HG02938 (cell line): ENCODE measurements at regions not wholly inside any gene's neighbourhood (a gene's known extent, or its start where the extent isn't known, plus 50 kb on each side); places are given as distances from the start of the nearest gene placed in this dataset.
A peak's percentile ranks its signal among the peaks of the same experiment; 100 is the strongest.
"Not testable (repeated sequence)": the region's sequence is repeated elsewhere in the genome, so short reads cannot be mapped to it uniquely, and the experiment has no call there.

Experiments used
- ATAC-seq: cut with Tn5 transposase; IDR thresholded peaks from one replicate; pipeline ENCODE4 v1.9.1; 2021; ENCODE audit warnings: mild to moderate bottlenecking, moderate library complexity; ENCODE audit not compliant: unreplicated experiment

DNA sequence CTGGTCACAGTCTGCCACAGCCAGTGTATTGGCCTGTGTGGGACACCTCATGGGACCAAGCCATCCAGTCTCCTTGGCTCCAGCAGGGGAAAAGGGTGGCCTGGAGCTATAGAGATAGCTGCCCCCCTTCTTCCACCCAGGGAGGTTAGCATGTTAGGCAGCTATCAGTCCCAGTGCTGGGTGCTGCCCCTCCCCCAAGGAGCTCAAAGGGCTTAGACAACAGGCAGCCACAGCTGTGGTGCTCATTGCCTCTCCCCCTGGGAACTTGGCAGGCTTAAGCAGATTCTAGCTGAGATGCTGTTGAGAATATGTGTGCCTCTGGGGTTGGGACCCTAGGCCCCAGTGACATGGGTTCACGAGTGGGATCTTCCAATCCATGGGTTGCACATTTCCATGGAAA, 226.0 kb upstream of the PTGER4 start:
- no peak for ATAC-seq

DNA sequence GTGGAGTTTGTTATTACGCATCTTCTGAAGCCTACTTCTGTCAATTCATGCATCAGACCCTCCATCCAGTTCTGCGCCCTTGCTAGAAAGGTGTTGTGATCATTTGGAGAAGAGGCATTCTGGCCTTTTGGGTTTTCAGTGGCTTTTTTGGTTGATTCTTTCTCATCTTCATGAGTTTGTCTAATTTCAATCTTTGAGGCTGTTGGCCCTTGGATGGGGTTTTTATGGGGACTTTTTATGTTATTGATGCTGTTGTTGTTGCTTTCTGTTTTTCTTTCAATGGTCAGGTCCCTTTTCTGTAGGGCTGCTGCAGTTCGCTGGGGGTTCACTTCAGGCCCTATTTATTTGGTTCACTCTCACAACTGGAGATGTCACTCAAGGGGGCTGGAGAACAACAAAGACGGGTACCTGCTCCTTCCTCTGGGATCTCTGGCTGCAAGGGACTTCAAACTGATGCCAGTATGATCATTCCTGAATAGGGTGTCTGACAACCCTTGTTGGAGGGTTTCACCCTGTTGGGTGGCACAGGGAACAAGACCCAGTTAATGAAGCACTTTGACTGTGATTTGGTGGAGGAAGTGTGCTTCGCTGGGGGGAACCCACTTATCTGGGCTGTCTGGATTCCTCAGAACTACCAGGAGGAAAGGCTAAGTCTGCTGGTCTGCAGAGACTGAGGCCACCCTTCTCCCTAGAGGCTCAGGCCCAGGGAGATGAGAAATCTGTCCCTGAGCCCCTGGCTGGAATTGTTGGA, 226.7 kb upstream of the PTGER4 start:
- ATAC-seq = no peak

DNA sequence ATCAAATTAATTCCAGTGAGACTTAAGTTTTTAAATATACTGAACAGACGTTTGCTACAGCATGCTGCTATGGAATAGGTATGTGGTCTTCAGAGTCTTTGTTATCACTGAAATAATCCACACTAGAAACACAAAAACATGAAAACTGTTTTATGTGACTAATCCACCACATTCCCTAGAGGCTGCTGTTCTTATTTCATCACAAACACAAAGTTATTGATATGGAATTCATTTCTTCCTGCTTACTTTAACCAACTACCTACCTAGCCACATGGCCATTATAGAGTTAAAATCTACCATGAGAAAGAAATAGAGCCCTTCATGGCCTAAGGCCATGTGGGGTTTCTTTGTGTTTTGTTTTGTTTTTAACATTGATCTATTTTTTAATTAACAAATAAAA, 232.3 kb upstream of the PTGER4 start:
- ATAC-seq = no peak

DNA sequence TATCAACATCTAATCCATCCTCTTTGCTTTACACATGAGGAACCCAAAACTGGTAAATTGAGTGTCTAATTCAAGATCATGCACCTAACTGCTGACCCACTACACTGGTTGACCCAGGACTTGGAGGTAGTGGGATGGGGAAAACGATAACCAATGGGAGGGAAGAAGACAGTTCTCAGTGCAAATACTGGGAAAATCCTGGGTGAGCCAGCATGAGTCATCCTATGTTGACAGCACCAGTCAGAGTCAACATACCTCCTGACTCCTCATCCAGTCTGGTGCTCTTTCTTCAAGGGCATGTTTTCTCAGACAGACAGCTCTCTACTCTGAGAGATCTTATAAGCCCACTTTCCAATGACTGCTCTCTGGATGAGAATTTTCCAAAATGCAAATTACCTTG, 232.8 kb upstream of the PTGER4 start:
- ATAC-seq = no peak

DNA sequence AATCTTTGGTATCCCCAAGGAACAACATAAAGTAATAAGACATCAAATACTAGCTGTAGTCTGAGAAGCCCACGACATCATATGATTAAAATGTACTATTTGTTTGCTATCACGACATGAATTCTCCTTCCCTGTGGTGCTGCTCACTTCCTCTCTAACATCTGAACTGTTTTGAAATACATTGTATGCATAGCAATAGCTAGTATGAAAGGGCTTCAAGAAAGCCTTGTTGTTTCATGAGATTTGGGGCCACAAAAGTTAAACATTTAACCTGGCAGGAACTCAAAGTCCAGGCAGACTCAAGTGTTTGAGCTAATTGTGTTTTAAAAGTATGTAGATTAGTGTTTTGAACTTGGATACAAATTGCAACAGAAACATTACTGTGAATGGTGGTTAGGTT, 237.4 kb upstream of the PTGER4 start:
- peak; percentile 86 for ATAC-seq

DNA sequence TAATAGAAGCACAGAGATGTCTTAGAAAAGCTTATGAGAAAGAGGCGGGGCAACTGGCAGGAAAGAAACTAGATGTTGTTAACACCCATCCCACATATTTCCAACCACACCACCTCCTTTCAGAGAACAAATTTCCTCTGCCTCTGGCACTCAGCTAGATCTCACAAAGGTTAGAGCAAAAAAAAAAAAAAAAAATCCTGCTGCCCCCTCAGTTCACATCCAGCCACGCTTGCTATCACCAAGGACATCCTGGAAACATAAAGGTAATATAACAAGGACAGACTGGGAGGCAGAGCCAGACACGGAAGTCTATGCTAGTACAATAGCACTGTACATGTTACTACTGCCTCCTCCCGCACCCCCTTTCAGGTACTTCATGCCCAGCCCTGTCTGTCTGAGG, 238.0 kb upstream of the PTGER4 start:
- ATAC-seq = peak; percentile 31

DNA sequence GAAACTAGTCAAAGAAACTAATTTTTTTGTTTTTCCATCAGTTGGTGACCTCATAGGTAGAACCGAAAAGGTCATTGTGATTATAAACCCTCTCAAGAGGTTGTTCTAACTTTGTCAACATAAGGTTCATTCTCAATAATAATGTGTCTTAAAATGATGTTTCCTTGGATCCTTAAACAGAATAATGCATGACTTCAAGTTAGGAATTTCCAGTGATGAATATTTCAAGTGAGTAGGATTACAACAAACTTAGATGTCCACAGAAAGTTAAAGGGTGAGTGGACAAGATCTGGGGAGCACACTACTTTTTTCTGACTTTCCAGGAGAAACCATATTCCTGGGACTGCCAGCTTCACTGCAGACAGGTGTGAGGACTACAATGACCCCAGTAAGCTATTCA, 239.0 kb upstream of the PTGER4 start:
- no peak for ATAC-seq

DNA sequence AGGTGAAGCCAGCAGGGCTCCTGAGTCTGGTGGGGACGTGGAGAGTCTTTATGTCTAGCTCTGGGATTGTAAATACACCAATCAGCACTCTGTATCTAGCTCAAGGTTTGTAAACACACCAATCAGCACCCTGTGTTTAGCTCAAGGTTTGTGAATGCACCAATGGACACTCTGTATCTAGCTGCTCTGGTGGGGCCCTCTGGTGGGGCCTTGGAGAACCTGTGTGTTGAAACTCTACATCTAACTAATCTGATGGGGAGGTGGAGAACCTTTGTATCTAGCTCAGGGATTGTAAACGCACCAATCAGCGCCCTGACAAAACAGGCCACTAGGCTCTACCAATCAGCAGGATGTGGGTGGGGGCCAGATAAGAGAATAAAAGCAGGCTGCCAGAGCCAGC, 240.6 kb upstream of the PTGER4 start:
- not testable (repeated sequence) for ATAC-seq

DNA sequence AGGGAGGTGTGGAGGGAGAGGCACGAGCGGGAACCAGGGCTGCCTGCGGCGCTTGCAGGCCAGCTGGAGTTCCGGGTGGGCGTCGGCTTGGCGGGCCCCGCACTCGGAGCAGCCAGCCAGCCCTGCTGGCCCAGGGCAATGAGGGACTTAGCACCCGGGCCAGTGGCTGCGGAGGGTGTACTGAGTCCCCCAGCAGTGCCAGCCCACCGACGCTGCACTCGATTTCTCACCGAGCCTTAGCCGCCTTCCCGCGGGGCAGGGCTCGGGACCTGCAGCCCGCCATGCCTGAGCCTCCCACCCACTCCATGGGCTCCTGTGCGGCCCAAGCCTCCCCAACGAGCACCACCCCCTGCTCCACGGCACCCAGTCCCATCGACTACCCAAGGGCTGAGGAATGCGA, 241.1 kb upstream of the PTGER4 start:
- ATAC-seq = not testable (repeated sequence)

DNA sequence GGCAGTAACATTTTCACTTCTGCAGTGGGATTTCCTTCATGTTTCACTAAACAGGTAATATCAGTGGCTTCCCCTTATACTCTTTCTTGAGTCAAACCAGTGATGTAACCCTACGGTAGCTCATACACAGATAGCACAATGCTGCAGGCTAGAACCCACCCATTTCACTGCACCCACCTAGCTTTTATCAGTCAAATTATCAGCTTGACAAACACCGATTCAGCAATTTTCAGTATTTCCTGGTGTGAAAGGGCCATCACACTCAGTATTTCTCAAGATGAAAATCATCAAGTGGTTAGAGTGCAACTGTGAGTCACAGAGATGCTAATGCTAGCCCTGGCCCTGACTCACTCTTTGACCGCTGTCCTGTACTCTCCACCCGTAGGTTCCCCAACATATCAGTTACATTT, 242.3 kb upstream of the PTGER4 start:
- ATAC-seq = peak; percentile 39

DNA sequence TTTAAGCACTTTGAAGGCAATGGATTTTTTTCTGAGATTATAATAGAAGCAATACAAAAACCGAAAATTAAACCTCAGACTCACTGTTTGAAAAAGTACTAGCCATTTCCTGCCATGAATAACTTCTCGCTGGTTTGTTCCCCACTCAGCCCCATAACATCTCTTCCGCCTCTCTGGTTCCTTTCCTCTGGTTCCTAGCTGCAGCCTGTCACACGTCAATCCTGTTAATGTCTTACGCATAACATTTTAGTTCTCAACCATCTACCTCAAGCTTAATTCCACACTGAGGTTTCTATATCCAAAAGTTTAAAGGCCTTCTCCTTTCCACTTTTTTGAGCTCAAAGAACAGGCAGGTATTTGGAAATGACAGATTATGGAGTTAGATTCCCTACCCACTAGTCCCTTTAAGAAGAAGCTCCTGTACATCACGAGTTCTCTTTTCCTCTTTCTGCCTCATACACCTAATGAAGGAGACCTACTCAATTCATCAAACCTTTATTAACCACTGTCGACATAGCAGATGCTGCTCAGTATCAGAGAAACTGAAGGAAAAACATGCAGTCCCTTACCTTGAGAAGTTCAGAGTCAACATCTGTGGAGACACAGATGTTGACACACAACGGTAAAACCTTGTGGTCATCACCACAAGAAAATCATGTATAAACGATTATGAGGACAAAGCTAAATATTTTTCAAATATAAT, 243.0 kb upstream of the PTGER4 start:
- ATAC-seq = peak; percentile 55

DNA sequence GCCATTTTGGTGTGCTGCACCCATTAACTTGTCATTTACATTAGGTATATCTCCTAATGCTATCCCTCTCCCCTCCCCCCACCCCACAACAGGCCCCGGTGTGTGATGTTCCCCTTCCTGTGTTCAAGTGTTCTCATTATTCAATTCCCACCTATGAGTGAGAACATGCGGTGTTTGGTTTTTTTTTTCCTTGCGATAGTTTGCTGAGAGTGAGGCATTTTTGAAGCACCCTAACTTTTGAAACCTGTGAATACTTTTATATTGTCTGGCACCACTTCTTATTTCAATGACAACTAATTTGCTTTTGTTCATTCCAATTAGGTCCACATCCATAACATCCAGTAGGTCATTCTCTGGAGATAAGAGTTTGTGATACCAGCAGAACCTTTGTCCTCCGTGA, 244.0 kb upstream of the PTGER4 start:
- not testable (repeated sequence) for ATAC-seq

DNA sequence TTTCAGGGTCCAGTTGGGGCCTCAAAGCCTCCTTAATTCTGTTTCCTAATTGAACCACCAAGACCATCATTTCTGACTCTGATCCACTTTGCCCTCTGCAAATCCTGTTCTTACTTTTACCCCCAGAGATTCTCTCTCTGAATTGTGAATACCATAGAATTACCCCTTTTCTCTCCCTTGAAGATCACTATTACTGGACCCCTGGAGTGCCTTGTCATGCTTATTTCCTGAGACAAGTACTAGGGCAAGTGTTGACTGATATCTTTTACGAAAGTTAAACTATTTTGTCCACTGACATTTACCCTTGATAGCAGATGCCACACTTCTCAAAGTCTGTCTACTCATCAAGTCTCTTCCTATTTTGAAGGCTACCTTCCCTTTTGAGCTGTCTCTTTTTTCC, 246.9 kb upstream of the PTGER4 start:
- no peak for ATAC-seq

DNA sequence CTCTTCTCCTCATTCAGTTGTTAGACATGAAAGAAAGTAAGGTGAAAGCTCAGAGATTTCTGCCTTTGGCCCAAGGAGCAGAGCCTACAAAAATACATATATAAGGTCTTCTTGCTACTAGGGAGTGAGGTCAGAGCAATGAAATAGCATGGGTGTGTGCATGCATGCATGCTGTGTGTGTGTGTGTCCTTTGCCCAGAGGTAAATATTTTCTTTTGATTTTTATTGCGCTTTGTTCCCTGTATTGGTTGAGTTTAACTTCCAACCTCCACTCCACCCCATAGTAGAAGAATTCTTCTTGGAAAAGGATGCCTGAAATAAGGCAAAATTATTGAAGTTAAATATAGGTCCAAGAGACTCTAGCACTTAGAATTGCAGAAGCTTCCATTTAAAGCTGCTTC, 248.0 kb upstream of the PTGER4 start:
- ATAC-seq = no peak

DNA sequence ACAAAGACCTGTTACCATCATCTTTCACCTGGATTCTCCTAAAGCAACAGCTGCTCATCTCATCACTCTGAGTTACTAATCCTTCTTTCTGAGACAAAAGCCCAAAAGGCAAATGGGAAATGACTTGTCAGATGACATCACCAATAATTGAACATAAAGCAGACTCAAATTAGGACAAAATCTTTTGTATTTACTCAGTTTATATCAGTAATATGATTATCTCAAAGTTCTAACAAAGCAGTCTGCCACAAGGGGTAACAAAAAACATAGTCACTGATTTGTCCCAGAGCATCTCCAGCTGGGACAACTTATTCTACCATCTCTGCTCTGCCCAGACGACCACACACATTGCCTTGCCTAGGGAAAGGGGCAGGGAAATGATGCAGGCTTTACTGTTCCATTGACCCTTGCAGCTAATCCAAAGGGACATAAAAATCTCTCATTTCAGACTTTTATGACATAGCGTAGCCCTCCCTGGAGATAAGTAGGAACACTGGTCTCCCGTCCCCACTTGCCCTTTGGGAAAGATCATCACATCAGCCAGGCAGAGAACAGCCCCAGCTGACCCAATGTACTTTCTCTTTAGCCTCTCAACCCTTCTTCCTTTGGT, 249.5 kb upstream of the PTGER4 start:
- ATAC-seq = no peak

DNA sequence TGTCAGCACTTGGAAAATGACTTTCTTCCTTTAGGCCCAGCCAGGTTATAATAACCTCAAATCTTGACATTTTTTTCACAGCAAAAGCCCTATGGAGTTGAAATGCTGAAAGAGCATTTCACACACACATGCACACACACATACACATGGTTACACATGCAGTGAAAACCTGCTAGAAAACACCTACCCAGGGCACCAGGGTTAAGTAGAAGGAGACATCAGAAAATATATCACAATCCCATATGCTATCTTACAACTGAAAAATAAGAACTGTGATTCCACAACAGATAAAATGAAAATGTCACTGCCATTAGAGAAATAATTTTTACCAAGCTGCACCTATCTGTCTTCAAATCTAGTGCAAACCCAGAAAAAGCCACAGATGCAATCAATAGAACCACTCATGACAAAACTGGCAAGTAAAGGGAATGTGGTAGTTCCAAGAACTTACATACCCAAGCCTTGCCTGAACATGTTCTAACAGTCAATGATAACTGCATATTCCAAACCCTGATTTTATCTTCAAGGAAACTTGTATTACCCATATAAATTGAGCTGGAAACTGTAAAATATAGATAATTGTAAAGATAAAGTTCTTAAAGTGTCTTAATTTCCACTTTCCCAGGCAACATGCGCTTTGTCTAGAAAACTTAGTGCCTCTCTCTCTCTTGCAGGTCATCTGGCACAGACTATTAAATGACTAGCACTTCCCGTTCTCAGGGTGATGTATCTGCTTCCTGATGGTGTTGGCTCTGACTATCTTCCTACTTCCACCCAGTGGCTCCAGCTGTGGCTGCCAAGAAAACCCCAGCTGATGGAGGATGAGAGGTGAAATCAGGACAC, 250.2 kb upstream of the PTGER4 start:
- no peak for ATAC-seq

DNA sequence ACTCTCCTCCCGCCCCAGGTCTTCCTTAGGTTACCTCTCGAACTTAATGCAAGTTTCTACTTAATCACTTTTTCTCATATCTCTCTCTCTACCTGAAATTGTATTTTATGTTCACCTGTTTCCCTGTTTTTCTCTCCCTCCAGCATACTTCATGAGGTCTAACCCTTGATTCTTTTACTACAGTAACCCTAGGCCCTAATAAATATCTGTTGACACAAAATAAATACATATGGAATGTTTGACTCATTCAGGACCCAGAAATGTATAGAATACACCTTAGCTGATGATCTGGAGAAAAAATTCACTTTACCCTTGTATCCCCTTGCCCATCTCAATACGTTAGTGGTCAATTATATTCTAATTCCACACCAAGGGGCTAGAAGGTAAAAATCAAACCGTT, 250.9 kb upstream of the PTGER4 start:
- no peak for ATAC-seq

DNA sequence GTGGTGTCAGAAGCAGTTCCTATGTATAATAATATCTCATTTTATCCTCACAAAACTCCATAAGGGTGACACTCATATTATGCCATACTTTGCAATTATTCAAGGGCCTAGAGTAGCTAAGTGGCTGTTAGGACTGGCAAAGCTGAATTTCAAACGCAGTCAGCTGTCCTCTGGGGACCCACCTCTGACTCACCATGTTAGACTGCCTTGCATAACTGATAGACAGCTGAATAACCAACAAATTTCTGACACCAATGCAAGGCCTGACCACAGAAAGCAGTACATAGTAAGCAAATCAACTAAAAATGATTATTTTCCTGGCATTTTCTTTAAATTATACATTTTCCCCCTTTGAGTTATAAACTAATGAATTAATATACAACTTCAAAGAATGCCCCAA, 251.6 kb upstream of the PTGER4 start:
- no peak for ATAC-seq

DNA sequence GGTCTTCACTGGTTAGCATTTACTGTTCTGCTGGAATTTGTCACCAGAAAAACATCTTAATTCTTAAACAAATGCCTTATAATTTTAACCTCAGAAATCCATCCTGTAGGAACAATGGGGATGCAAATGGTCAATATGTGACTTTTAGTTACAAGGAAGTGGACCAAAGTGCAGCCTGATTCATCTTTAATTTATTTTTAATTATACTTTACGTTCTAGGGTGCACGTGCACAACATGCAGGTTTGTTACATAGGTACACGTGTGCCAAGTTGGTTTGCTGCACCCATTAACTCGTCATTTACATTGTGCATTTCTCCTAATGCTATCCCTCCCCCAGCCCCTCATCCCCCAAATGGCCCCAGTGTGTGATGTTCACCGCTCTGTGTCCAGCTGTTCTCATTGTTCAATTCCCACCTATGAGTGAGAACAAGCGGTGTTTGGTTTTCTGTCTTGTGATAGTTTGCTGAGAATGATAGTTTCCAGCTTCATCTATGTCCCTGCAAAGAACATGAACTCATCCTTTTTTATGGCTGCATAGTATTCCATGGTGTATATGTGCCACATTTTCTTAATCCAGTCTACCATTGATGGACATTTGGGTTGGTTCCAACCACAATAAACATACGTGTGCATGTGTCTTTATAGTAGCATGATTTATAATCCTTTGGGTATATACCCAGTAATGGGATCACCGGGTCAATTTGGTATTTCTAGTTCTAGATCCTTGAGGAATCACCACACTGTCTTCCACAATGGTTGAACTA, 262.5 kb upstream of the PTGER4 start:
- ATAC-seq = not testable (repeated sequence)

DNA sequence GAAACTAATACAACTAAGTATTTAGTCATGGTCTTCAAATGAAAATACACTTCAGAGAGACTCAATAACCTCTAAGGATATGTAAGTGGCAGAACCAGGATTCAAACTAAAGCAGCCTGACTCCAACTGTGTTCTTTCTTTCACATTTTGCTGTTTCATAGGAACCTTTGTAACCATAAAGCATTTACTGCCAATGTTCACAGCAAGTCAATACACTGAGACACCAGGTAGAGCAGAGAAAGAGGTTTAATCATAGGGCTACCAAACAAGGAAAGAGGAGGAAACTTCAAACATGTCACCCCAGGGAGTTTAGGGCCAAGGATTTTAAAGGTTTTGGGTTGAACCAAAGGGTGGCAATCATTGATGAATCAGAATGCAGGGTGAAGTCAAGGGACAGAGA, 263.1 kb upstream of the PTGER4 start:
- ATAC-seq = no peak

DNA sequence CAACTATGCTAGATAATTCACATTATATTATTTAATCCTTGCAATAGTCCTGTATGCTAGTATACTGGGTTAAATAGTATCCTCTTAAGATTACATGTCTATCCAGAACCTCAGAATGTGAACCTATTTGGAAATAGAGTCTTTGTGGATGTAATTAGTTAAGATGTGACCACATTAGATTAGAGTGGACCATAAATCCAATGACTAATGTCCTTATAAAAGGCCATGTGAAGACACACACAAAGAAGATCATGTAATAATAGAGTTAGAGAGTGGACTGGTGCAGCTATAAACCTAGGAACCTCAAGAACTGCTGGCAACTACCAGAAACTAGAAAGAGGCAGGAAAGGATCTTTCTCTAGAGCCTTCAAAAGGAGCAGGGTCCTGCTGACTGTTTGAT, 263.6 kb upstream of the PTGER4 start:
- no peak for ATAC-seq
